GM18868 (cell line): ENCODE measurements at regions not wholly inside any gene's neighbourhood (a gene's known extent, or its start where the extent isn't known, plus 50 kb on each side); places are given as distances from the start of the nearest gene placed in this dataset.
"Not testable (repeated sequence)": the region's sequence is repeated elsewhere in the genome, so short reads cannot be mapped to it uniquely, and the experiment has no call there.

Experiments
- ATAC-seq: cut with Tn5 transposase; IDR thresholded peaks from one replicate; pipeline ENCODE4 v1.9.1; 2021; ENCODE audit warnings: mild to moderate bottlenecking, moderate library complexity; ENCODE audit not compliant: unreplicated experiment

GRCh38 chr2:153308466-153308865 is 170.1 kb downstream of the RPRM start:
- no peak for ATAC-seq

- no peak for ATAC-seq
These were observed 171.3 kb downstream of the RPRM start for GRCh38 chr2:153307223-153307622.

GRCh38 chr2:153299809-153300208 is 178.8 kb downstream of the RPRM start:
- no peak for ATAC-seq

- no peak for ATAC-seq
These were observed 179.3 kb downstream of the RPRM start for GRCh38 chr2:153299217-153299616.

GRCh38 chr2:153294199-153294786 is 184.3 kb downstream of the RPRM start:
- ATAC-seq, result no peak

GRCh38 chr2:153291718-153292117 is 186.8 kb downstream of the RPRM start:
- peak; percentile 72 for ATAC-seq

GRCh38 chr2:153287109-153287801 is 191.3 kb downstream of the RPRM start:
- peak; percentile 70 for ATAC-seq

GRCh38 chr2:153268941-153269461 is 209.6 kb downstream of the RPRM start:
- no peak for ATAC-seq

GRCh38 chr2:153256876-153257275 is 221.7 kb downstream of the RPRM start:
- not testable (repeated sequence) for ATAC-seq

- not testable (repeated sequence) for ATAC-seq
These were observed 231.9 kb downstream of the RPRM start for GRCh38 chr2:153246636-153247035.

GRCh38 chr2:153235516-153235915 is 243.0 kb downstream of the RPRM start:
- peak; percentile 86 for ATAC-seq

- peak; percentile 40 for ATAC-seq
These were observed 246.1 kb downstream of the RPRM start for GRCh38 chr2:153232464-153232863.

- ATAC-seq, result no peak
These were observed 247.6 kb downstream of the RPRM start for GRCh38 chr2:153230977-153231376.

- no peak for ATAC-seq
These were observed 249.7 kb downstream of the RPRM start for GRCh38 chr2:153228904-153229303.

- ATAC-seq, result no peak
These were observed 250.6 kb downstream of the RPRM start for GRCh38 chr2:153227981-153228380.

GRCh38 chr2:153222231-153223165 is 256.1 kb downstream of the RPRM start:
- ATAC-seq, result no peak

- ATAC-seq, result no peak
These were observed 257.1 kb downstream of the RPRM start for GRCh38 chr2:153221506-153221905.

- ATAC-seq, result no peak
These were observed 257.5 kb downstream of the RPRM start for GRCh38 chr2:153221087-153221486.

- no peak for ATAC-seq
These were observed 259.7 kb downstream of the RPRM start for GRCh38 chr2:153218851-153219250.

GRCh38 chr2:153214337-153214736 is 264.2 kb downstream of the RPRM start:
- ATAC-seq, result no peak

GRCh38 chr2:153213022-153213421 is 265.5 kb downstream of the RPRM start:
- ATAC-seq, result peak; percentile 57
